ENCODE measurements at regions not wholly inside any gene's neighbourhood (a gene's known extent, or its start where the extent isn't known, plus 50 kb on each side); places are given as distances from the start of the nearest gene placed in this dataset.

DNA sequence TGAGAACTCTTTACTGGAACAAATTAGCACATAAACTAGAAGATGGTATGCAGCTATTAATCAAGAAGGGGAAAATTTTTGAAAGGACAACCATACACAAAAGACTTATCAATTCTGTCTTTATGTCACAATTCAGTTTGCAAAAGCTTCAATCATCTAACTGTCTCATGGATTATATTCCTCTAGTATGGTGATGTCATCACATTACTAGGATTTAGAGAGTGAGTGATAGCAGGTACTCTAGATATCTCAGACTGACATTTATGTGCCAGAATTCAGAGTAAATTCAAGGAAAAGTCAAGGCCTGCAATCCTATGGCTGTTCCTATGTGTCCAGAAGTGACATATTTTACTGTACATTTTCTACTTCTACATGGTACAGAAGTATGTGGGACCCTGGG is 318.9 kb upstream of the GRAMD2B start:
- Histone ChIP-seq H3K27me3 (ENCODE audit: control insufficient read depth in 2 of 2, insufficient read depth in 2 of 2, low read length in 2 of 2) (no peaks in the 10 kb centered on the region), H3K4me3 (ENCODE audit: low read length) (no peak overlapping the region), H3K9me3 (ENCODE audit: control insufficient read depth in 2 of 3, low read length in 3 of 3) (no peaks in the 10 kb centered on the region), H3K27ac (ENCODE audit: low read depth, low read length) (no peak overlapping the region), H3K36me3 (ENCODE audit: control insufficient read depth in 2 of 3, insufficient read depth in 3 of 3, low read length in 3 of 3) (no peaks in the 10 kb centered on the region), H3K4me1 (ENCODE audit: control insufficient read depth in 2 of 2, insufficient read depth in 2 of 2, low read length in 2 of 2) (no peaks in the 10 kb centered on the region)
- Mint-ChIP-seq H3K9me3 (peaks cover 0 to 14% (median 4%) of the 10 kb centered on the region in 11 donors), H3K27me3 (no peaks in the 10 kb centered on the region), H3K27ac (no peak overlapping the region), H3K4me1 (no peaks in the 10 kb centered on the region), H3K4me3 (no peak overlapping the region), H3K36me3 (peaks cover 0 to 3% (median 0%) of the 10 kb centered on the region in 5 donors)
- CTCF ChIA-PET, result no interaction called here
- ATAC-seq (no peak), DNase-seq (no peak)
- POLR2A ChIA-PET, result no interaction called here
- intact Hi-C loops (cut with micrococcal nuclease), result loop anchor here in 1 of 2 donors (2.0 kb wide), 1 partner anchor 60 kb away; no protein-coding TSS in a partner anchor

DNA sequence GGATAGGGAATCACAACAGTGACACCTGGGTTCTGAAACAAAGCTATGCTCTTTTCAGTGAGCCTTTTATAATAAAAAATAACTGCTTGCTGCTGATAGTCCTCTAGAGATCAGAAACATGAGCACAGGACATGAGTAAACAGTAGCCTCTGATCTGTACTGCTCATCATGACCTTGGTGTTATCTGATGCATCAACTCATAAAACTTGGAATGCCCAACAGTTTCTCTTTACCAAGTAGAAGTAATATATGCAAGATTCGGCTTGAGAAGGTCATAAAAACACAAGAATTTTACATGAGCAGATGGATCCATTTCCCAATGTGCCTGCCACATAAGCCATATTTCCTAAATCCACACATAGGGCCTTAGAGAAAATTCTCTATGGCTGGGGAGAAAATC is 318.3 kb upstream of the GRAMD2B start:
- no peaks in the 10 kb centered on the region for H3K4me1 ChIP-seq (ENCODE audit: control insufficient read depth in 2 of 2, insufficient read depth in 2 of 2, low read length in 2 of 2)
- no peaks in the 10 kb centered on the region for H3K9me3 ChIP-seq (ENCODE audit: control insufficient read depth in 2 of 3, low read length in 3 of 3)
- H3K27me3 Mint-ChIP-seq, result no peaks in the 10 kb centered on the region
- H3K27me3 ChIP-seq (ENCODE audit: control insufficient read depth in 2 of 2, insufficient read depth in 2 of 2, low read length in 2 of 2), result no peaks in the 10 kb centered on the region
- intact Hi-C loops (cut with micrococcal nuclease), result loop anchor here in 1 of 2 donors (2.0 kb wide), 1 partner anchor 60 kb away; no protein-coding TSS in a partner anchor
- no peak for DNase-seq
- H3K4me3 ChIP-seq (ENCODE audit: low read length), result no peak overlapping the region
- no peak overlapping the region for H3K27ac Mint-ChIP-seq
- H3K36me3 Mint-ChIP-seq, result peaks cover 0 to 3% (median 0%) of the 10 kb centered on the region in 5 donors
- no peak overlapping the region for H3K4me3 Mint-ChIP-seq
- CTCF ChIA-PET, result no interaction called here
- H3K9me3 Mint-ChIP-seq, result peaks cover 0 to 14% (median 3%) of the 10 kb centered on the region in 11 donors
- no peaks in the 10 kb centered on the region for H3K4me1 Mint-ChIP-seq
- no peak overlapping the region for H3K27ac ChIP-seq (ENCODE audit: low read depth, low read length)
- no peaks in the 10 kb centered on the region for H3K36me3 ChIP-seq (ENCODE audit: control insufficient read depth in 2 of 3, insufficient read depth in 3 of 3, low read length in 3 of 3)
- POLR2A ChIA-PET, result no interaction called here
- no peak for ATAC-seq

DNA sequence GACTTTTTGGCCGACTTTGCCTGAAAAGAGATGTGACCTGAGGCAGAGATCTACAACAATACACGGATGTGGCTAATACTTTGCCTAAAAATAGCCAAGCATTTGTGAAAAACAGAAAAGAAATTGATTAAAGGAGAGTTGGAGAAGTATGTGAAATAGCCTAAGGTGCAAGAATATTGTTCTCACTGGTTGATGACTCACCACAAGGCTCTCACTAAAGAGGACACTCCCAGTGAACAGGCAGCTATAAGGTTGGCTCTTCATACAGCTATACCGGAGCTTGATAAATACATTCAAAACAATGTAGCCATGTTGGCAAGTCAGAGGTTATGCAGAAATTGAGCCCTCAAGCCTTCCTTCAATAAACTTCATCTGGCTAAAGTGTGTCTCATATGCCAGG is 317.2 kb upstream of the GRAMD2B start:
- Histone ChIP-seq H3K9me3 (ENCODE audit: control insufficient read depth in 2 of 3, low read length in 3 of 3) (no peaks in the 10 kb centered on the region), H3K4me1 (ENCODE audit: control insufficient read depth in 2 of 2, insufficient read depth in 2 of 2, low read length in 2 of 2) (no peaks in the 10 kb centered on the region), H3K36me3 (ENCODE audit: control insufficient read depth in 2 of 3, insufficient read depth in 3 of 3, low read length in 3 of 3) (no peaks in the 10 kb centered on the region), H3K4me3 (ENCODE audit: low read length) (no peak overlapping the region), H3K27ac (ENCODE audit: low read depth, low read length) (no peak overlapping the region), H3K27me3 (ENCODE audit: control insufficient read depth in 2 of 2, insufficient read depth in 2 of 2, low read length in 2 of 2) (no peaks in the 10 kb centered on the region)
- Mint-ChIP-seq H3K4me1 (no peaks in the 10 kb centered on the region), H3K9me3 (peaks cover 0 to 11% (median 3%) of the 10 kb centered on the region in 11 donors), H3K27ac (no peak overlapping the region), H3K4me3 (no peak overlapping the region), H3K36me3 (peaks cover 0 to 2% (median 0%) of the 10 kb centered on the region in 5 donors), H3K27me3 (no peaks in the 10 kb centered on the region)
- DNase-seq, result no peak
- POLR2A ChIA-PET, result no interaction called here
- no peak for ATAC-seq
- intact Hi-C loops (cut with micrococcal nuclease), result no loop called here
- CTCF ChIA-PET, result no interaction called here

DNA sequence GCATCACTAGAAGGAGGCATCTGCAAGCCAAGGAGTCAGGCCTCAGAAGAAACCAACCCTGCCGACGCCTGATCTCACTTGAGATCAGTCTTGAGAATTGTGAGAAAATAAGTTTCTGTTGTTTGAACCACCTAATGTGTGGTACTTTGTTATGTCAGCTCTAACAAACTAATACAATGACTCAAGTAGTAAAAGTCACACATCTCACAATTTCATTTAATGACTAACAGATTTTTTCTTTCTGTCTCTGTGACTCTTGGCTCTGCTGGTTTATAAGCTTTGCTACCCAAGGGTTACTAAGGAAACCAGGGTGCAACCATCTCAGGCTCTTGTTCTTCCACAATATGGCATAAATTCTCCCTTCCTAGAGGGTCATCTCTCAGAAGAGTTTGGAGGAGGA is 315.8 kb upstream of the GRAMD2B start:
- peaks cover 0 to 10% (median 3%) of the 10 kb centered on the region in 11 donors for H3K9me3 Mint-ChIP-seq
- Histone ChIP-seq H3K27ac (ENCODE audit: low read depth, low read length) (no peak overlapping the region), H3K27me3 (ENCODE audit: control insufficient read depth in 2 of 2, insufficient read depth in 2 of 2, low read length in 2 of 2) (no peaks in the 10 kb centered on the region), H3K36me3 (ENCODE audit: control insufficient read depth in 2 of 3, insufficient read depth in 3 of 3, low read length in 3 of 3) (no peaks in the 10 kb centered on the region), H3K4me1 (ENCODE audit: control insufficient read depth in 2 of 2, insufficient read depth in 2 of 2, low read length in 2 of 2) (no peaks in the 10 kb centered on the region), H3K9me3 (ENCODE audit: control insufficient read depth in 2 of 3, low read length in 3 of 3) (no peaks in the 10 kb centered on the region), H3K4me3 (ENCODE audit: low read length) (no peak overlapping the region)
- no peaks in the 10 kb centered on the region for H3K4me1 Mint-ChIP-seq
- intact Hi-C loops (cut with micrococcal nuclease), result no loop called here
- H3K4me3 Mint-ChIP-seq, result no peak overlapping the region
- ATAC-seq, result no peak
- POLR2A ChIA-PET, result no interaction called here
- DNase-seq, result no peak
- CTCF ChIA-PET, result no interaction called here
- H3K36me3 Mint-ChIP-seq, result no peaks in the 10 kb centered on the region
- no peak overlapping the region for H3K27ac Mint-ChIP-seq
- no peaks in the 10 kb centered on the region for H3K27me3 Mint-ChIP-seq

DNA sequence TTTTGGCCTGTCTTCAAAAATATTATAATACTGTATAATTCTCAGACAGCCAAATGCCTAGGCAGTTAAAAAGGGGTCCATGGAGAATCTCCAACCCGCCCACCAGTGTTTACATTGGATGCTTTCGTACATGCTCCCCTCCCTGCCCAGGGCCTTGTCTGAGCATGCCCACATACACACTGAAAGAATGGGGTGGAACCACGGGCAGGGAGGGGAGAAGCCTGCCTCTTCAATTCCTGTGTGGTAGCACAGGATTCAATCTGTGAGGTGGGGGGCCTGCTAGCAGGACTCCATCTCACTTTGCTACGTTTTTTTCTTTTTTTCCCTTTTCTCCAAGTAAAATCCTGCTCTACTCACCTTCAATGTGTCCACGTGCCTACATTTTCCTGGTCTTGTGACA is 314.7 kb upstream of the GRAMD2B start:
- H3K27ac ChIP-seq (ENCODE audit: low read depth, low read length), result no peak overlapping the region
- H3K4me3 ChIP-seq (ENCODE audit: low read length), result no peak overlapping the region
- Mint-ChIP-seq H3K4me3 (no peak overlapping the region), H3K4me1 (no peaks in the 10 kb centered on the region), H3K27ac (no peak overlapping the region), H3K9me3 (peaks cover 0 to 15% (median 4%) of the 10 kb centered on the region in 11 donors), H3K27me3 (no peaks in the 10 kb centered on the region), H3K36me3 (no peaks in the 10 kb centered on the region)
- DNase-seq (no peak), ATAC-seq (no peak)
- intact Hi-C loops (cut with micrococcal nuclease), result no loop called here
- CTCF ChIA-PET, result no interaction called here
- H3K4me1 ChIP-seq (ENCODE audit: control insufficient read depth in 2 of 2, insufficient read depth in 2 of 2, low read length in 2 of 2), result no peaks in the 10 kb centered on the region
- H3K36me3 ChIP-seq (ENCODE audit: control insufficient read depth in 2 of 3, insufficient read depth in 3 of 3, low read length in 3 of 3), result no peaks in the 10 kb centered on the region
- no peaks in the 10 kb centered on the region for H3K27me3 ChIP-seq (ENCODE audit: control insufficient read depth in 2 of 2, insufficient read depth in 2 of 2, low read length in 2 of 2)
- H3K9me3 ChIP-seq (ENCODE audit: control insufficient read depth in 2 of 3, low read length in 3 of 3), result no peaks in the 10 kb centered on the region
- POLR2A ChIA-PET, result no interaction called here

GRCh38 chr5:126115059-126115629 is 308.1 kb upstream of the GRAMD2B start:
- Histone ChIP-seq H3K27me3 (ENCODE audit: control insufficient read depth in 2 of 2, insufficient read depth in 2 of 2, low read length in 2 of 2) (no peaks in the 10 kb centered on the region), H3K36me3 (ENCODE audit: control insufficient read depth in 2 of 3, insufficient read depth in 3 of 3, low read length in 3 of 3) (no peaks in the 10 kb centered on the region), H3K27ac (ENCODE audit: low read depth, low read length) (no peak overlapping the region), H3K9me3 (ENCODE audit: control insufficient read depth in 2 of 3, low read length in 3 of 3) (no peaks in the 10 kb centered on the region), H3K4me1 (ENCODE audit: control insufficient read depth in 2 of 2, insufficient read depth in 2 of 2, low read length in 2 of 2) (no peaks in the 10 kb centered on the region), H3K4me3 (ENCODE audit: low read length) (no peak overlapping the region)
- Mint-ChIP-seq H3K27me3 (no peaks in the 10 kb centered on the region), H3K27ac (no peak overlapping the region), H3K4me1 (no peaks in the 10 kb centered on the region), H3K9me3 (peaks cover 1 to 23% (median 7%) of the 10 kb centered on the region in 11 donors), H3K36me3 (no peaks in the 10 kb centered on the region), H3K4me3 (no peak overlapping the region)
- ChIA-PET POLR2A (no interaction called here), CTCF (no interaction called here)
- ATAC-seq, result no peak
- intact Hi-C loops (cut with micrococcal nuclease), result no loop called here
- DNase-seq, result no peak

DNA sequence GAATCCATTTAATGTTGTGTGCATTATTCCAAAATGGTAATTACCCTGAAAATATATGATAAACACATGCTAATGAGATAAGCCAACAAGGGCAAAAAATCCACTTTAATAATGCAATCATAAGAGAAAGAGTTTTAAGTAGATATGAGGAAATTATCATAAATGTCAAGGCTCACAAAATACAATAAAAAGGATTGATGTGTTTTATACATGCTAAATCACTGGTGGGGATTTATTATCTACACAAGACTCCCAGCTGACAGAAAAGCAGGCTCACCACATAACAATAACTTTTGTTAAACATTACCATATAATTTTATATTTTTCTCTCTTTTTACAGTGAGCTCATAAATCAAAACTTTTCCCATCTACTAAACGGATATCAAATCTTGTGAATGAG is 306.2 kb upstream of the GRAMD2B start:
- Mint-ChIP-seq H3K4me3 (no peak overlapping the region), H3K27ac (no peak overlapping the region), H3K9me3 (peaks cover 1 to 18% (median 8%) of the 10 kb centered on the region in 11 donors), H3K36me3 (no peaks in the 10 kb centered on the region), H3K4me1 (no peaks in the 10 kb centered on the region), H3K27me3 (no peaks in the 10 kb centered on the region)
- DNase-seq (no peak), ATAC-seq (no peak)
- no peak overlapping the region for H3K4me3 ChIP-seq (ENCODE audit: low read length)
- H3K4me1 ChIP-seq (ENCODE audit: control insufficient read depth in 2 of 2, insufficient read depth in 2 of 2, low read length in 2 of 2), result no peaks in the 10 kb centered on the region
- H3K36me3 ChIP-seq (ENCODE audit: control insufficient read depth in 2 of 3, insufficient read depth in 3 of 3, low read length in 3 of 3), result no peaks in the 10 kb centered on the region
- H3K27ac ChIP-seq (ENCODE audit: low read depth, low read length), result no peak overlapping the region
- H3K27me3 ChIP-seq (ENCODE audit: control insufficient read depth in 2 of 2, insufficient read depth in 2 of 2, low read length in 2 of 2), result no peaks in the 10 kb centered on the region
- CTCF ChIA-PET, result no interaction called here
- POLR2A ChIA-PET, result no interaction called here
- intact Hi-C loops (cut with micrococcal nuclease), result no loop called here
- no peaks in the 10 kb centered on the region for H3K9me3 ChIP-seq (ENCODE audit: control insufficient read depth in 2 of 3, low read length in 3 of 3)

Measured in naive thymus-derived CD4-positive, alpha-beta T cell (primary cell).